ENCODE measurements at regions not wholly inside any gene's neighbourhood (a gene's known extent, or its start where the extent isn't known, plus 50 kb on each side); places are given as distances from the start of the nearest gene placed in this dataset.

DNA sequence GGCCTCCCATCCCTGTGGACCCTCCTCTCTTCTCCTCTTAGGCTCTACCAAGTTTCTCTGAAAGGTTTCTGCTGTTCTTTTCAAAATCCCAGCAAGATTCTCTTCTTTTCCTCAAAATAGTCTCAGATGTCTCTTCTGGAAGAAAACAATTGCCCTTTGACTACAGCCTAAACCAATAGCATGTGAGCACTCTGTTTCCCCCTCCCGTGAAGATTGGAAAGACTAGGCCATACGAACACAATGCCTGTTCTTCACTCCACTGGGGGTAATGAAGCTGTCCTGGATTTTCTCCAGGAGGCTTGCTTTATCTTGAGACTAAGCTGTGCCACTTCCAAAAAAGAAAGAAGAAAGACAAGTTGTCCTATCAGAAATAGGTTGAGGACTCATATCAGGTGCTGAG is 178.7 kb upstream of the MCTP2 start:
- no peak for DNase-seq

DNA sequence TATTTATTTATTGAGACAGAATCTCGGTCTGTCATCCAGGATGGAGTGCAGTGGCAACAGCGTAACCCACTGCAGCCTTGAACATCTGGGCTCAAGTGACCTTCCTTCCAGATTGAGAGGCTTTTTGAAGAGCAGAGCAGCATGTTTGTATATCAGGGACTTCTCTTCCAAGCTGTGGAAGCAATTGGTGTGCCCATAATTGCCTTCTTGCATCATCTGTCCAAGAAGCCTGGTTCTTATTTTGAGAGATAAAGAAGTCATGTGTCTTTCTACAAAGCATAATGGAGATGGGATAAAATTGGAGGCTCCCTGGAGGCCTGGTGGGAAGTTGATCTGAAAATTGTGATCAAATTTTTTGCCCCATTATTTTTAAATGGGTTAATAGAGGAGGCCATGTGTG is 183.8 kb upstream of the MCTP2 start:
- no peak for DNase-seq

DNA sequence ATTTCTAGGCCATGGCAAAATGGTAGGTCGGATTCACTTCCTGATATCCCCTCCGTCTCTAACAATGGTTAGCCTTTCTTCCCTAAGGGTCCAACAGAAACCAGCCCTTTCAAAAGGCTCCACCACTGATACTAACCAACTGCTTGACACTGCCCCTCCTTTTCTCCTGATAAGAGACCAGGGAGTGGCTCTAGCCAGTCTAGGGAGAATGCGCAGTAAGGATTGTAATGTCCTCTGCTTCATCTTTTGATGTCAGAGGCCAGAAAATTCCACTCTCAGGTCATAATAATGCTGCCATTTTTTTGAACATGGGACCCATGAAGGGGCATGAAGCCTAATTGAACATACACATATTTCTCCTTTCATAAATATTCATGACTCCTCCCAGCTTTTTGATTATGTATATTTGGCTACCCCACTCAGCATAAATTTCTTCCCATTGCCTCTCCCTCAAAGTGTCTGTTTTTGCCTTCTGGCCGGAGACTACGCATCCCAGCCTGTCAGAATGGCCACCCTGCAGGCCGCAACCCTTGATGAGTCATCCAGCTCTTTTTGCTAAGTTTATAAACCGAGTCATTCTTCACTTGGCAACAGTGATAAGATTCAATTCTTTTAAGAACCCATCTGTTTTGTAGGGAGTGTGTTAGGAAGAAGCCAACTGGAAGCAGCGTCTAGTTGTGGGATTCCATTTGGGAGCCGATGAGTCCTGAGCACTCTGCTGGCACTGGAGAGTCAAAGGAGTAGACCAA is 189.0 kb upstream of the MCTP2 start:
- DNase-seq, result no peak

DNA sequence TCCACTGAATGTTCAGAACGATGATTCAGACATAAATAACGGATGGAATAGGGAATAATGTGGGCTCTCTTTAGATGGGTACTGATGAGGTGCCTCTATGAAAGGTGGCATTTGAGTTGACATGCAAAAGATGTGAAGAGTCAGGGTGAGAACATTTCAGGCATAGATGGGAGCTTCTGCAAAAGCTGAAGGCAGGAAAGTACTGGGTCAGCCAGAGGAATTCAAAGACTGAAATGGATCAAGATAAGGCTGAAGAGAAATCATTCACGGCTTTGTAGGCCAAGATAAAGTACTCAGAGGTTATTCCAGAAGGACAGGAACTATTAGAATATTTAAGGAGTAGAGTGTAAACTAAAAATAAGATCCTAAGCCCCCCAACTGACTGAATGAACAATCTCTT is 189.6 kb upstream of the MCTP2 start:
- no peak for DNase-seq

DNA sequence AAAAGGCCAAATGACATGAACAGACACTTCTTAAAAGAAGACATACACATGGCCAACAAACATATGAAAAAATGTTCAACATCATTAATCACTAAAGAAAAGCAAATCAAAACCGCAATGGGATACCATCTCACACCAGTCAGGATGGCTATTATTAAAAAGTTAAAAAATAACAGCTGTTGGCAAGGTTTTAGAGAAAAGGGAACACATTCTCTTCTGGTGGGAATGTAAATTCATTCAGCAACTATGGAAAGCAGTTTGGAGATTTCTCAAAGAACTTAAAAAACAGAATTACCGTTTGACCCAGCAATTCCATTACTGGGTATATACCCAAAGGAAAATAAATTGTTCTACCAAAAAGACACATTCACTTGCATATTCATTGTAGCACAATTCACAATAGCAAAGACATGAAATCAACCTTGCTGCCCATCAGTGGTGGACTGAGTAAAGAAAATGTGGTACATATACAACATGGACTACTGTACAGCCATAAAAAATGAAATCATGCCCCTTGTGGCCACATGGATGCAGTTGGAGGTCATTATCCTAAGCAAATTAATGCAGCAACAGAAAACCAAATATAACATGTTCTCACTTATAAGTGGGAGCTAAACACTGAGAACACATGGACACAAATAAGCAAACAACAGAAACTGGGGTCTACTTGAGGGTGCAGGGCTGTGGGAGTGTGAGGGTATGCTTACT is 190.7 kb upstream of the MCTP2 start:
- no peak for DNase-seq

DNA sequence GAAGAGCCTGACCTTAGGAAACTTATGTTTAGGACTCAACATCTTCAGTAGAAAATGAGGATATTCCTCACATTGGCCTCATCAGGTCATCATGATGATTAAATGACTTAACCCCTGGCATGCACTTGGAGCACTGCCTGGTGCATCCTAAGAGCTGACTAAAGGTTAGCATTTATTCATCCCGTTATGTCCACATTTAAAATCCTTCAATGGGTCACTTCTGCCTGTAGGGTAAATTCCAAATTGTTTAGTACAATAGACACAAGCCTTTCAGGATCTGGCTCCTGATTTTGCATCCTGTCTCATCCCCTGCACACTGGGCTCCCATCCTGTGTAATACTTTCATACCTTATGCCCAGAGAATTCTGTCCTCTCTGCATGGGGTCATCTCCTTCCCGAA is 195.2 kb upstream of the MCTP2 start:
- DNase-seq, result no peak

DNA sequence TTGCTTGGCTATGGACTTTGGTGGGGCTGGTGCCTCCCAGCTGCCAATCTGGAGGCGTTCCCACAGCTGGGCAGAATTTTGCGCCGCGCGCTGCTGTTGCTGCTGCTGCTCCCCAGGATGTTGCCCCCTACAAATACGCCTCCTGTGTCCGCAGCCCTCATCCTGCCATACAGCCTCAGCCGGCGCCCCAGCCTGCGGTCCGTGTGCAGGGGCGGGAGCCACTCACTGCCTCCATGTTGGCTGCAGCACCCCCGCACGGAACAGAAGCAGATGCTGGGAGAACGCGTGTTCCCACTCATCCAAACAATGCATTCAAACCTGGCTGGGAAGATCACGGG is 197.7 kb upstream of the MCTP2 start:
- no peak for DNase-seq

DNA sequence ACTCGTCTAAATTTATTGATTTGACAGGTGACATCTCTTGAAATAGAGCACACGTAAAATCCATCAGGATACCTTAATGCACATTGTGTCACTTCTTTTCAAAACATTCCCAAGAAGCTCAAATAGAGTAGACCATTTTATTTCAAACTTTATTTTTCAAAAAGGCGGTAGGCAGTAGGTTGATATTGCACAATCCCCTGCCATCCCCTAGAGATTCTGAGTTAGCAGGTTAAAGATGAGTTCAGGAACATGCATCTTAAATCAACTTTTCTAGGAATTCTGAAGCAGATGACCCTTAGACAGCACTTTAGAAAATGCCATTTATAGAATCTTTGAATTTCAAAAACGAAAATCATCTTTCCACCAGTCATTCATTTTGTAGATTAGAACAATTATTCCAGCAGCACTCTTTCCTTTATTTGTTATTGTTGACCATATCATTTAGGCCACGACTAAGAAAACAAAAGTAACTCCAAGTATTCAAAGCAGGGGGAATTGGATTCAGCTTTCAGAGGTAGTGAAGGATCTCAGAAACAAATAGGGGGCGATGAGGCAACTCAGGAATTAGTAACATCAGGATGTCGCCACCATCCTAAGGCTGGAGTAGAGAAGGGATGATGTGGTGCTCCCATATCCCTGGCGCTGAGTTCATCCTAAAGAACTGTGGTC is 198.2 kb upstream of the MCTP2 start:
- no peak for DNase-seq

DNA sequence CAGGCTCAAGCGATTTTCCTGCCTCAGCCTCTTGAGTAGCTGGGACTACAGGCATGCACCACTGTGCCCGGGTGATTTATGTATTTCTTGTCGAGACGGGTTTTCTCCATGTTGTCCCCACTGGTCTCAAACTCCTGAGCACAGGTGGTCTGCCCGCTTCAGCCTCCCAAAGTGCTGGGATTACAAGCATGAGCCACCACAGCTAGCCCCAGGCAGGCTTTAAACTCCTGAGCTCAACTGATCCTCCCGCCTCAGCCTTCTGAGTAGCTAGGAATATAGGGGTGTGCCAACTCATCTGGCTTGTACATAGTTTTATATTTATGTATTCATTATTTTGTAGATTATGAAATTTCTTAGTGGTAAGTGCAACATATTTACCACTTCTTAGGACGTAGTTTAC is 198.8 kb upstream of the MCTP2 start:
- no peak for DNase-seq

DNA sequence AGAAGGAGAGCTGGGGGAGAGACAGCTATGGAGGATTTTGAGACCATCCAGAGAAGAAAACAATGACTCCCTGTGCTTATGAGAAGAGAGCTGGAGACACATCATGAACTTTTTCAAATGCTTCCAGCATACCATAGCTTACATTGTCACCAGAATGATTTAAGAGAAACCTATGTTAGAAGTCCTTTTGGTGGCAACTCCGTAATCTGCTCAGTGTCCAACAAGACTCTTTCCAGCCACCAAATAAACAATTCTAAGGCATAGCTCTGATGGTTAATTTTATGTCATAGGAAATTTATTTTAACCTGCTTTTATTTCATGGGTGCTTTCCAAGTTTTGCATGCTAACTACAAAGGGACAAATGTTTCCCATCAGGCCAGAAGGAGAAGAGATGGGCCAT is 200.3 kb upstream of the MCTP2 start:
- no peak for DNase-seq

DNA sequence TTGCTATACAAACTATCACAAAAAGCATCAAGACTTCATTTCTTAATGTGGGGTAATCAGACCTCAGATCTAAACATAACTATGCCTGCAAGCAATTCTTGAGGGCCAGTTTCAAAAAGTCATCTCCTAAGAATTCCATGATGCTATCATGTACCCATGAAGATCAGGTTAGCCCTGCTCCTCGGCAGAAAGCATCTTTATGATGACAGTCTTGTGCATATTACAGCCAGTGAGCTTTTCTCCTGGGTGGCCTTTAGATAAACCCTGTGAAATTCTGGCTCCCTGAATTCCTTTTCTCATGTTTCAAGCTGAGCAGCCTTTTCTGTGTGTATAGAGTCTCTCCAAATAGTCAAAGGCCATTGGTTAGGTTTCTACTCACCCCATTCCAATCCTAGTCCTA is 201.9 kb upstream of the MCTP2 start:
- no peak for DNase-seq

DNA sequence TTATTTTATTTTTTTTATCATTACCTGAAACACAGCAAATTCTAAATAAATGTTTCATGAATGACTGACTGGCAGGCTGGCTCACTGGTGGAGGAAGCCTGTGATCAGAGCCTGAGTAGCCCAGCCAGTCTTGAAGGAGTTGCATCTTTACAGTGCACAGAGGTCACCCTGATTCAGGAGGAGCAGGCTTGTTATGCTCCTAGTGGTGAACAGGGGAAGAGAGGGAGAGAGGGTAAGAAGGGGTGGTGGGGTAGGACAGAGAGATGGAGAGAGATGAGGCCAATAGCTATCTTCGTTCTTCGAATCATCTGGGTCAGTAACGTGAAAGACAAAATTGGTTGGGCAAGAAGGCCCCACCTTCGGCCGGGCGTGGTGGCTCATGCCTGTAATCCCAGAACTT is 202.6 kb upstream of the MCTP2 start:
- DNase-seq, result no peak

DNA sequence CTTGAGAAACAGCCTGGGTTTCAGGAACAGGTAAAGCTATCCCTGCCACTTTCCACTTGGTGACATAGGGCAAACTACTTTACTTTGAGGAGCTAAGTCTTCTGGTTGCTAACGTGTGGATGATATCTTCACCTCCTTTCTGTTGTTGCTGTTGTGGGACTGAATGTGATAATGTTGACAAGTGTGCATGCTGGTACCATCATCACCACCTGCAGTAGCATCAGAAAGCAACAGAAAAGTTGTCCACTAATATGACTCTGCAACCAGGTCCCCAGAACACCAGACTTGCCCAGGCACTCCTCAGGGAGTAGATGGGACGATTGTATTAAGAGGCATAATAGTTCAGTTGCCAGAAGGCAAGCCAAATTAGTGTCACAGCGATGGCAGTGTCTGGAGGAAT is 203.2 kb upstream of the MCTP2 start:
- no peak for DNase-seq

DNA sequence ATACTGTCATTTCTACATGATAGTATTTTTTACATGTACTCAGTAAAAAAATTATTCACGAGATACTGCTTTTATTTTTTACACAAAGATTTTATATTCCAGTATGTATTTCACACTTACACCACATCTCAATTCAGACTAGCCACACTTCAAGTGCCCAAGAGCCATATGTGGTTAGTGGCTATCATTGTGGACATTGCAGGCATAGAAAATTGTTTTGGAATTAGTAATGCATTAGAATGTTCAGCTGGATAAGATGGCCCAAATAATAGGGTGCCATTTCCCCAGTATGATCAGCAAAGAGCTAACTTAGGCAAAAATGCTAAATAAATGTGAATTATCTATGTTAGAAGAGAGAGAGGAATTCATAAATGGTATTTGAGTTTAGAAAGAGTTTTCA is 203.8 kb upstream of the MCTP2 start:
- DNase-seq, result no peak

DNA sequence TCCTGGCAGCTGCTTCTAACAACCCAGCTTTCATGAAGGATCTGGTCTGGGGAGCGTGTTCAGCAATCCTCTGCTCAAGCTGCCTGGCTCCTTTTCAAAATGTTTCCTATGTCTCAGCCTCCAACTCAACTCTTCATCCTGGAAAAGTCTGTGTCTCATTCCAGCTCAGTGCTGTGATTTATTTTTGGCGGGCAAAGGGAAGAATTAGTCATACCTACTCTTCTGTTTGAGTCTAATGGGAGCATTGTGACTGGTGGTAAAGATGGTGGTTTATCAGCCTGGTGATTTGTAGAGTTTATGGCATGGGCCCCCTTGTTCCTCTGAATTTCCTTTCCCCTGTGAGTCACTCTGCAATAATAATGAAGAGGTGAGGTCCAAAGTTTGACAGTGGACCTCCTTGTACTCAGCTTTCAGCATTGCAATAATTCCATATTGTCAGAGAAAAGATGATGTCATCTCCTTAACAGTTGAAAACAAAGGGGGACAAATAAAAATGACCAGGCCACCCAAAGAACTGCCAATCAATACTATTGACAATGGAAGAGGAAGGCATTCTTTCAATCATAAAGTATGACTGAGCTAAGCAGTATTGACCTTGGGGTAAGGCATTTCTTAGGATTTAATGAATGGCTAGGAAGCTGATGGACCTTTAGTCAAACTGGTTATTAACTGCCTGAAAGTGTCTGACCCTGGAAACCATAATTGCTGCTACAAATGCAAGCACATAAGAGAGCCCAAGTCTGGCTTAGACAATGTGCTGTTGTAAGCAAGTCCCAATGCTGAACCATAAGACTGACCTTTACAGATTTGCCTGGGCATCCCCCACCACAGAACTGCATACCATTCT is 204.7 kb upstream of the MCTP2 start:
- peak; percentile 20 for DNase-seq

DNA sequence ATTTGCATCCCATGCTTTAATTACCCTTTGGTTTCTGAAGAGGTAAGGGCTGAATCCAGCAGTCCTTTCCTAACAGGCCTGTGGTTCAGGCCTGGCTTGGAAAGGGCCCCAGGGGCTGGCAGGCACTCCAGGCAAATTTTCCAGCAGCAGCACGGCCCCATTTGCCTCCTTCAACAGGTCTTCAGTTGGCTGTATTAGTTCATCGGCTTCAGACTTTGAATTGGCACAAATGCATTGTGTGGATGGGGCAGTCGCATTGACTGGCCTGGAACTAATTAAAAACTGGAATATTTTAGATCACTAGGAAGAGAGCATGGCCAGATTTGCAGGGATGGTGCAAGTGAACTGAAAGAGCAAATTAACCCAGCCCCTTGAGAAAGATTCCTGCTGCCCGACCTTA is 207.8 kb upstream of the MCTP2 start:
- no peak for DNase-seq

DNA sequence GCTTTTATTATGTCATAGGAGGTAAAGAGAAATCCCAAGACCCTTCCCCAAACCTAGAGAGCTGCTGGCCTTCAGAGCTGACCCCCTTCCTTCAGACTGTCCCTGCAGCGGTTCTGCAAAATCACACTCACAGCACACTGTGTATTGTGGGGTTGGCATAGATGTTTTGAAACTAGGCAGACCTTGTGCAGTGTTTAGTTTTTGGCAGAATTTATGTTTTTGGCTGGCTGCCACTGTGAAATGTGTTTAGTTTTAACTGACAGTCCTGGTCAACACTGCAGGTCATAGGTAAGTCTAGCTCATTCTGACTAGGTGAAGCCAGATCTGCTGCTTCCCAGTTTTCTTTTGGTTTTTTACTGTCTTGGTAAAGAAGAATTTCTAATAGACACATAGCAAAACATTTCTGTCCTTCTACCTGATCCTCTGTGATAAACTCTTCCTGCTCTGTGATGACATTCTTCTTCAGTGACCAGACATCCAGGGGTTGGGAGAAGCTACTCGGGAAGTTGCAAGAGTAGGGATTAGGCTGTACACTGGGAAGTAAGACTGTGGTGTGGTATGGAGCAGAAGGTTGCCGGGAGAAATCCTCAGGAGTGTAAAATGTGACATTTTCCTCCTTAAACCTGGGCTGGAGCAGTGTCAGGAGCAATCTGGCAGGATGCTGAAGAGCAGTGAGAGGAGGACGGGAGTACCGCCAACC is 209.6 kb upstream of the MCTP2 start:
- no peak for DNase-seq

DNA sequence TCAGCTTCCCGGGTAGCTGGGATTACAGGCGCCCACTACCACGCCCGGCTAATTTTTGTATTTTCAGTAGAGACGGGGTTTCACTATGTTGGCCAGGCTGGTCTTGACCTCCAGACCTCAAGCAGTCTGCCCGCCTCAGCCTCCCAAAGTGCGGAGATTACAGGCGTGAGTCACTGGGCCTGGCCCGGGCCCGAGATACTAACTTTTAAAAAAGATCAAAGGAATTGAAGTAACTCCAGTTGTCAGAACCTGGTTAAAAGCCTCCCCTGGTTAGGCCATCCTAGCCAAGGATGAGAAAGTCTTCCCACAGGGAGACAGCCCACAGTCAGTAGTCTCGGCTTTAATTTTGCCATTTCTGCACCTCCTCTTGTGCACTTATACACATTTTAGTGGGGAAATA is 212.3 kb upstream of the MCTP2 start:
- DNase-seq, result no peak

DNA sequence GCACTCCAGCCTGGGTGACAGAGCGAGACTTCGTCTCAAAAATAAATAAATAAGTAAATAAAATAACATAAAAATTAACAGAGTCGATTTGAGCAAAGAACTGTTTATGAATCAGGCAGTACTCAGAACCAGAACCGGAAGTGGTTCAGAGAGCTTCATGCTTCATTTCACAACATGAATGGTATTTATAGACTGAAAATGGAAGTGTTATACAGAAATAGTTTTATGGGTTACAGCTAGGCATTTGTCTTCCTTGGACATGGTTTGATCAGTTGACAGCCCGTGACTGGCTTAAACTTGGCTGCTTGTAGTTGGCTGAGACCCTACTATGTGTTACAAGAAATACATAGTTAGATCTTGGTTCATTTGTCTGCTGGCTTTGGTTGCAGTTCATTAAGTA is 216.0 kb upstream of the MCTP2 start:
- DNase-seq, result no peak

DNA sequence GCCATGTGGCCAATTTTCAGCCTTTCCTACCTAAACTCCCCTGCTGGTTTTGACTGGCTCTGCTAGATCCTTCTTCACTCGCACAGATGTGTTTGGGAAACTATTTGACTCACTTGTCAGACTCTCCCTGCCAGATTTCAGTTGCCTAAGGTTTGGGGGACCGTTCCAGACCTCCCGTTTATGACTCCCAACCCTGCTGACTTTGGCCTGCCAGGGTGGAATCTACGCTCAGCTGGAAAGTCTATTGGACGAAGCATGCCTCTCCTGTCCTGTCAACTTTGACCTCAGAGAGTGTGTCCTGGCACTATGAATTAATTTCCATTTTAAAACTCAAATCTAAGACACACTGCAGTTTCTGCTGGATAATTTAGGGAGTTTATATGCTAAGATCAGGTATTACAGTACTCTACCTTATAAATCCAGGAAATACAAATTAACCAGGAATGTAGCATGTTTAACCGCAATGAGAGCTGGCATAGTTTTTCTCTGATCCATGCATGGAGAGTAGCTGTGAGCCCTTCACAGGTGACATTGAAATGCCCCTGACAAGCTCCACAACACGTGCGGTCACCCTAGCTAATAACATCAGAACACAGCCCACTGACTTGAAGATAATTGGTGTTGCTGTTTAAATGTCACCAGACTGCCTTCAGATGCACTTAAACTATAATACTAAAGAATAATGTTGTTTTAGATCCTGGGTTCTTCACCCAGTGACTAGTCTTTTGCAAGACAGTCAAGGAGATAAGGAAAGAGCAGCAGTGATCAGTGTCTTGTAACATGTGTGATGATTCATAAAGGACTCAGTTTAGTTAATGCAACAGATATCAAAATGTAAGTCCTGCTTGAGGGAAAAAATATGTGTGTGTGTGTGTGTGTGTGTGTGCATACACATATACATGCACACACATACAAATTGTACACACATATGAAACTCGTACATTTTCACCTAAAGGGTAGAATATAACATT is 223.0 kb upstream of the MCTP2 start:
- DNase-seq, result no peak

DNA sequence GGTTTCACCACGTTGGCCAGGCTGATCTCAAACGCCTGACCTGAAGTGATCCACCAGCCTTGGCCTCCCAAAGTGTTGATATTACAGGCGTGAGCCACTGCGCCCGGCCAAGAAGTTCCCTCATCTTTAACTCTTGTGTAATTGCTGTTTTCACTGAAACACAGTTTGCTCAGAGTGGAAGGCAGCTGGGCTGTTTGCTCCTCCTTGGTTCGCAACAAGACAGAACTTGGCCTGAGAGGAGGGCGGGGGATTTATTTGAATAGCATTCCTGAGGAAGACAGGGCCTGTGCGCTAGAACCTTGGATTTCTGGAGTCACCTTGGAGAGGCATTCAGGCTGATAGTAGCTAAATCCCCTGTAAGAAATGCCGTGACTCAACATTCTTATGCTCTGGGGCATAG is 226.7 kb upstream of the MCTP2 start:
- DNase-seq, result no peak

DNA sequence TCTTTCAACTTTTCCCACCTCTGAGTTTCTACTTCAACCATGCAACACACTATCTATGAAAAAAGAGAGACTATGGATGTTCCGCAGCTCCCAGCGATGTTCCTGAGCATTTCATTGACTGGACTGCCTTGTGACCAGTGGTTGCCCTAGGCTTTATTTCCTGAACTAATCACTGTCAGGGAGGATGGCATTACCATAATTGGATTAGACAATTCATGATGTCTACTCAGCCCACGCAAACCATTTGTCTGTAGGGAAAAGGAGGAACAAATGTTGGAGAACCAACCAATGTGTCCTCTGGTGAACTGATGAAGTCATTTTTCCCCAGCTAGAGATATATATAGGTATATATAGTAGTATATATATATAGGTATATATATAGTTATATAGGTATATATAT is 229.3 kb upstream of the MCTP2 start:
- DNase-seq, result no peak

All from NCI-H2227 treated with DMSO at 0.1 percent for 48 hours (cell line).